Endothelial cell of umbilical vein (primary cell): ENCODE measurements at regions not wholly inside any gene's neighbourhood (a gene's known extent, or its start where the extent isn't known, plus 50 kb on each side); places are given as distances from the start of the nearest gene placed in this dataset.

Experiments
- BruUV-seq: library from RNA; stranded (reverse); fragments of 400-500 nt; replicated peaks from 2 replicates; lab custom pipeline; 2021; lab: Mats Ljungman, UMichigan
- CTCF ChIA-PET: fragments of 300-600, 350-600 bp; sonication (Branson Sonifier 250); formaldehyde crosslinking; loops from one replicate; lab custom pipeline; 2021; ENCODE audit warnings: antibody characterized with exemption, inconsistent platforms; lab: Charles Lee
- POLR2A ChIA-PET: fragments of 300-600, 350-600 bp; sonication (Branson Sonifier 250); formaldehyde crosslinking; loops from one replicate; lab custom pipeline; 2021; ENCODE audit warnings: antibody characterized with exemption, inconsistent platforms; lab: Charles Lee
- DNase-seq: peaks from one replicate; pipeline ENCODE4 v3.0.0-alpha.2; 2011; ENCODE audit warnings: low read depth, low spot score
- FAIRE-seq: peaks from 2 replicates; lab custom pipeline; 2011; peaks lifted over from hg19 to GRCh38; lab: Jason Lieb, UNC
- H2AFZ ChIP-seq: 2 replicates; pipeline ENCODE4 v1.6.0; 2012; ENCODE audit warnings: low read depth, low read length, control low read depth, inconsistent platforms
- H3K27ac ChIP-seq: 2 replicates; pipeline ENCODE4 v1.5.1; 2011; ENCODE audit warnings: low read depth, mild to moderate bottlenecking, control low read depth, low read length, moderate library complexity; ENCODE audit not compliant: insufficient read depth
- H3K27me3 ChIP-seq, 2 experiments: 2 replicates each; pipeline versions ENCODE4 v1.6.0 to v1.6.1; 2011; ENCODE audit warnings: low read length in 2 of 2, mixed read lengths in 1 of 2; ENCODE audit not compliant: control insufficient read depth in 2 of 2, insufficient read depth in 2 of 2
- H3K36me3 ChIP-seq, 2 experiments: 2 replicates in 1 of 2; 3 replicates in 1 of 2; pipeline ENCODE4 v1.5.1; 2011; ENCODE audit warnings: low read length in 2 of 2, mild to moderate bottlenecking in 1 of 2, moderate library complexity in 1 of 2; ENCODE audit not compliant: control insufficient read depth in 2 of 2, insufficient read depth in 2 of 2; ENCODE audit errors: extremely low read depth in 1 of 2
- H3K4me1 ChIP-seq: 3 replicates; pipeline ENCODE4 v1.5.1; 2011; ENCODE audit warnings: mild to moderate bottlenecking, low read length; ENCODE audit not compliant: control insufficient read depth, insufficient read depth; ENCODE audit errors: extremely low read depth
- H3K4me2 ChIP-seq: 2 replicates; pipeline ENCODE4 v1.6.1; 2011; ENCODE audit warnings: low read length, control low read depth, mixed read lengths; ENCODE audit not compliant: insufficient read depth
- H3K4me3 ChIP-seq, 3 experiments: fragments of 200-600 bp in 1 of 3; sonication (generic), shearing (Covaris generic) in 1 of 3; replicated peaks in 1 of 3; 2 replicates each; pipeline ENCODE4 v1.5.1; 2011 to 2016; ENCODE audit warnings: control low read depth in 3 of 3, low read length in 3 of 3, mild to moderate bottlenecking in 2 of 3, inconsistent platforms in 1 of 3, low read depth in 1 of 3, moderate library complexity in 1 of 3; ENCODE audit not compliant: insufficient read depth in 1 of 3
- H3K79me2 ChIP-seq: 2 replicates; pipeline ENCODE4 v1.6.0; 2012; ENCODE audit warnings: low read length, inconsistent platforms; ENCODE audit not compliant: control insufficient read depth, insufficient read depth
- H3K9ac ChIP-seq: replicated peaks from 2 replicates; pipeline ENCODE3; 2011; ENCODE audit warnings: low read length, control low read depth; ENCODE audit not compliant: insufficient read depth; ENCODE audit errors: extremely low read depth
- H3K9me1 ChIP-seq: replicated peaks from 3 replicates; pipeline ENCODE4 v1.6.0; 2011; ENCODE audit warnings: mild to moderate bottlenecking, low read length; ENCODE audit not compliant: control insufficient read depth, insufficient read depth; ENCODE audit errors: extremely low read depth
- H3K9me3 ChIP-seq: replicated peaks from 2 replicates; pipeline ENCODE4 v1.5.1; 2012; ENCODE audit warnings: low read length, inconsistent platforms; ENCODE audit not compliant: control insufficient read depth, insufficient read depth
- H4K20me1 ChIP-seq: replicated peaks from 2 replicates; pipeline ENCODE3; 2011; ENCODE audit warnings: mild to moderate bottlenecking, low read length; ENCODE audit not compliant: control insufficient read depth, insufficient read depth; ENCODE audit errors: extremely low read depth
- EZH2 ChIP-seq: IDR thresholded peaks from 2 replicates; pipeline ENCODE4 v1.6.1; 2012; ENCODE audit warnings: borderline replicate concordance, low read depth, mild to moderate bottlenecking, moderate library complexity, low read length, inconsistent platforms; ENCODE audit not compliant: severe bottlenecking
- FOS ChIP-seq: IDR thresholded peaks from 2 replicates; pipeline ENCODE4 v1.6.1; 2011; ENCODE audit warnings: mild to moderate bottlenecking, low read length, moderate library complexity, borderline replicate concordance; ENCODE audit not compliant: insufficient read depth
- GATA2 ChIP-seq: IDR thresholded peaks from 2 replicates; pipeline ENCODE4 v1.7.0; 2011; ENCODE audit warnings: low read depth, mild to moderate bottlenecking, moderate library complexity, mixed read lengths, low read length; ENCODE audit not compliant: insufficient read length, insufficient read depth
- JUN ChIP-seq: IDR thresholded peaks from 2 replicates; pipeline ENCODE4 v1.6.1; 2011; ENCODE audit warnings: borderline replicate concordance, low read depth; ENCODE audit not compliant: insufficient read length, insufficient read depth
- MYC ChIP-seq: IDR thresholded peaks from one replicate; pipeline ENCODE4 v1.6.1; 2011; ENCODE audit warnings: mild to moderate bottlenecking, low read depth, low read length
- POLR2A ChIP-seq: IDR thresholded peaks from 2 replicates; pipeline ENCODE4 v1.6.1; 2012; ENCODE audit warnings: low read depth, mild to moderate bottlenecking, control low read depth, low read length
- POLR2AphosphoS5 ChIP-seq: IDR thresholded peaks from 2 replicates; pipeline ENCODE4 v1.6.1; 2012; ENCODE audit warnings: low read depth, mild to moderate bottlenecking, control low read depth, low read length, moderate library complexity; ENCODE audit not compliant: insufficient read depth
- dilution Hi-C: fragments of 300-500 bp; cut with MboI; formaldehyde crosslinking; loops from one replicate; pipeline ENCODE4 v1.15.0; 2019; ENCODE audit warnings: low sequenced_read_pairs; ENCODE audit not compliant: extremely low pct_ligation_motif_present
- intact Hi-C: fragments of 100-400 bp; cut with micrococcal nuclease; formaldehyde crosslinking; loops from one replicate; pipeline ENCODE4 v1.10.0; 2022
- TF ChIP-seq, protein P1 (sequence below), 2 donors: IDR thresholded peaks; 1 replicate in 1 of 2; 2 replicates in 1 of 2; pipeline ENCODE4 v1.5.1; 2011; ENCODE audit warnings: low read length in 2 of 2, mild to moderate bottlenecking in 2 of 2, moderate library complexity in 2 of 2, control low read depth in 1 of 2, inconsistent platforms in 1 of 2, low read depth in 1 of 2; ENCODE audit not compliant: insufficient read depth in 1 of 2; ENCODE audit errors: extremely low read depth in 1 of 2
- TF ChIP-seq, protein P2 (sequence below): IDR thresholded peaks from 2 replicates; pipeline ENCODE4 v1.6.1; 2011; ENCODE audit not compliant: insufficient read depth, insufficient read length

DNA sequence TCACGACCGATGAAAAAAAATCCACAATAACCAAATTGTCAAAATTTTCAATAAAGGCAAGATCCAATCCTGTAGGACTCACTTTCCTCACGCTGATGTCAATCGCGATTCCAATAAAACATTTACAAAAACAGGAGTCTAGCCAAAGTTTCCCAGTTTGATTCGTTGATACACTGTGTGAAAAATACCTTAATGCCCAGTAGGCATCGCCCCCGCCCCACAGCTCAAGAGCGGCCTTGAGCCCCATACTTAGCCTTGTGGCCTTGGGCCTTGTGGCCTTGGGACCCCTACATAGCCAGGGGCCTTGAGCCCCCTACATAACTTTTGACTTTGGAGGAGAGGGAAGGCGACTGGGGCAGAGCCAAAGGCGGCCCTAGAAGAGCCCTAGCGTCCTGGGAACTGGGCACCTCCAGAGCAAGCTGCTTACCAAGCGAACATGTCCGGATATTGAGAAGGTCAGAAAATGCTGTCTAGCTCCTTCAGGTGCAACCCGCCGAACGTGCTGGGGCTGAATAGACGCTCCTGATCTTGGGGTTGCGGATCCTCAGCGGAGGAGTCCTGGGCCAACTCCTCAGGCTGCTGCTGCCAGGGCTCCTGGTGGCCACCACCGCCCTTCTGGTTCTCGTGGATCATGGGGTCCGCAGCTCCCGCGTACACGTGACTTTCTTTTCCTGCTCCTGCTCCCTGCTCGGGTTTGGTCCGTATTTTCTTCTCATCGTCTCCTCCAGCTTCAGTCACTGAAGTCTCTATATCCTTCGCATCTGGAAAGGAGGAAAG is 62.9 kb downstream of the RHOXF2B start:
- CTCF ChIA-PET = no interaction called here
- no peak for FAIRE-seq

More for the DNA sequence above, 62.9 kb downstream of the RHOXF2B start:
- Histone ChIP-seq H3K4me3 (no peak overlapping the region), H3K79me2 (no peaks in the 10 kb centered on the region), H3K9me3 (no peaks in the 10 kb centered on the region), H3K36me3 (no peaks in the 10 kb centered on the region), H3K9me1 (no peaks in the 10 kb centered on the region), H3K9ac (no peak overlapping the region), H3K27me3 (peaks cover 15 to 30% of the 10 kb centered on the region in 2 experiments), H3K27ac (no peak overlapping the region), H3K4me1 (no peaks in the 10 kb centered on the region), H4K20me1 (no peaks in the 10 kb centered on the region), H3K4me2 (no peak overlapping the region), H2AFZ (no peak overlapping the region)
- no peak for DNase-seq
- intact Hi-C loops (no loop called here), dilution Hi-C loops (no loop called here)
- TF ChIP-seq, protein P1, sequence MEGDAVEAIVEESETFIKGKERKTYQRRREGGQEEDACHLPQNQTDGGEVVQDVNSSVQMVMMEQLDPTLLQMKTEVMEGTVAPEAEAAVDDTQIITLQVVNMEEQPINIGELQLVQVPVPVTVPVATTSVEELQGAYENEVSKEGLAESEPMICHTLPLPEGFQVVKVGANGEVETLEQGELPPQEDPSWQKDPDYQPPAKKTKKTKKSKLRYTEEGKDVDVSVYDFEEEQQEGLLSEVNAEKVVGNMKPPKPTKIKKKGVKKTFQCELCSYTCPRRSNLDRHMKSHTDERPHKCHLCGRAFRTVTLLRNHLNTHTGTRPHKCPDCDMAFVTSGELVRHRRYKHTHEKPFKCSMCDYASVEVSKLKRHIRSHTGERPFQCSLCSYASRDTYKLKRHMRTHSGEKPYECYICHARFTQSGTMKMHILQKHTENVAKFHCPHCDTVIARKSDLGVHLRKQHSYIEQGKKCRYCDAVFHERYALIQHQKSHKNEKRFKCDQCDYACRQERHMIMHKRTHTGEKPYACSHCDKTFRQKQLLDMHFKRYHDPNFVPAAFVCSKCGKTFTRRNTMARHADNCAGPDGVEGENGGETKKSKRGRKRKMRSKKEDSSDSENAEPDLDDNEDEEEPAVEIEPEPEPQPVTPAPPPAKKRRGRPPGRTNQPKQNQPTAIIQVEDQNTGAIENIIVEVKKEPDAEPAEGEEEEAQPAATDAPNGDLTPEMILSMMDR (IDR thresholded peaks at IDR 0.05; ENCODE audit: extremely low read depth in 1 of 2, insufficient read depth in 1 of 2, low read depth in 1 of 2, low read length in 2 of 2) = no peak
- no peak for TF ChIP-seq MYC
- no peak for TF ChIP-seq GATA2
- TF ChIP-seq EZH2 = no peak
- no peak for TF ChIP-seq FOS
- no peak for TF ChIP-seq POLR2AphosphoS5
- TF ChIP-seq POLR2A = no peak
- no peak for TF ChIP-seq JUN
- TF ChIP-seq, protein P2, sequence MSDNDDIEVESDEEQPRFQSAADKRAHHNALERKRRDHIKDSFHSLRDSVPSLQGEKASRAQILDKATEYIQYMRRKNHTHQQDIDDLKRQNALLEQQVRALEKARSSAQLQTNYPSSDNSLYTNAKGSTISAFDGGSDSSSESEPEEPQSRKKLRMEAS = no peak
- BruUV-seq = no TSS peak
- POLR2A ChIA-PET = no interaction called here
